H1 (cell line): ENCODE measurements at regions not wholly inside any gene's neighbourhood (a gene's known extent, or its start where the extent isn't known, plus 50 kb on each side); places are given as distances from the start of the nearest gene placed in this dataset.

Experiments used
- CTCF ChIA-PET: fragments of 300-600 bp; sonication (Branson Sonifier 250); formaldehyde crosslinking; loops from one replicate; lab custom pipeline; 2021; ENCODE audit not compliant: partially characterized antibody; lab: Charles Lee
- POLR2A ChIA-PET: fragments of 300-600 bp; sonication (Branson Sonifier 250); formaldehyde crosslinking; loops from one replicate; lab custom pipeline; 2021; ENCODE audit warnings: inconsistent platforms; ENCODE audit not compliant: partially characterized antibody; lab: Charles Lee
- DNase-seq, 2 experiments: peaks; one replicate each; pipeline versions ENCODE4 v3.0.0 to v3.0.0-alpha.2; 2010 to 2022; ENCODE audit warnings: low spot score in 2 of 2, low read depth in 1 of 2, mixed read lengths in 1 of 2
- FAIRE-seq: peaks from 2 replicates; lab custom pipeline; 2011; peaks lifted over from hg19 to GRCh38; lab: Jason Lieb, UNC
- H2AFZ ChIP-seq: 2 replicates; pipeline ENCODE4 v1.8.1; 2012; ENCODE audit warnings: low read length, inconsistent platforms
- H2AK5ac ChIP-seq: 2 replicates; pipeline ENCODE4 v1.6.1; 2013; ENCODE audit warnings: low read depth, low read length
- H2BK120ac ChIP-seq: replicated peaks from 2 replicates; pipeline ENCODE3; 2013; ENCODE audit warnings: low read depth, low read length, inconsistent platforms
- H2BK12ac ChIP-seq: 2 replicates; pipeline ENCODE4 v1.6.1; 2013; ENCODE audit warnings: low read depth, low read length
- H2BK15ac ChIP-seq: 2 replicates; pipeline ENCODE4 v1.6.1; 2013; ENCODE audit warnings: low read length
- H2BK20ac ChIP-seq: 2 replicates; pipeline ENCODE4 v1.6.1; 2013; ENCODE audit warnings: low read length
- H2BK5ac ChIP-seq: 2 replicates; pipeline ENCODE4 v1.6.1; 2013; ENCODE audit warnings: low read depth, low read length
- H3K14ac ChIP-seq: 2 replicates; pipeline ENCODE4 v1.6.1; 2013; ENCODE audit warnings: inconsistent platforms; ENCODE audit not compliant: insufficient read length
- H3K18ac ChIP-seq: 2 replicates; pipeline ENCODE4 v1.6.1; 2013; ENCODE audit warnings: low read length; ENCODE audit errors: extremely low read depth
- H3K23ac ChIP-seq: 2 replicates; pipeline ENCODE4 v1.6.1; 2013; ENCODE audit warnings: inconsistent platforms; ENCODE audit not compliant: insufficient read length
- H3K23me2 ChIP-seq: 2 replicates; pipeline ENCODE4 v1.6.1; 2013; ENCODE audit warnings: low read depth, low read length
- H3K27ac ChIP-seq: 2 replicates; pipeline ENCODE4 v1.6.1; 2011; ENCODE audit warnings: low read depth, low read length, inconsistent platforms
- H3K27me3 ChIP-seq, 4 experiments: replicated peaks in 1 of 4; 1 replicate in 1 of 4; 2 replicates in 3 of 4; pipeline versions ENCODE4 v1.6.1 to v1.8.1; 2011 to 2013; ENCODE audit warnings: low read length in 3 of 4, mild to moderate bottlenecking in 3 of 4, inconsistent platforms in 2 of 4, mixed read lengths in 2 of 4, moderate library complexity in 1 of 4; ENCODE audit not compliant: control insufficient read depth in 3 of 4, insufficient read depth in 3 of 4; ENCODE audit errors: extremely low read depth in 1 of 4
- H3K36me3 ChIP-seq, 4 experiments: 2 replicates each; pipeline versions ENCODE4 v1.6.1 to v1.8.1; 2011 to 2013; ENCODE audit warnings: mild to moderate bottlenecking in 4 of 4, low read length in 3 of 4, moderate library complexity in 2 of 4, control low read depth in 1 of 4, inconsistent platforms in 1 of 4; ENCODE audit not compliant: insufficient read depth in 4 of 4, control insufficient read depth in 2 of 4
- H3K4ac ChIP-seq: replicated peaks from 2 replicates; pipeline ENCODE3; 2013; ENCODE audit warnings: low read length, low read depth, mixed read lengths, inconsistent platforms; ENCODE audit not compliant: insufficient read length
- H3K4me1 ChIP-seq, 4 experiments: replicated peaks in 1 of 4; 1 replicate in 1 of 4; 2 replicates in 3 of 4; pipeline versions ENCODE4 v1.6.1 to v1.8.1; 2011 to 2013; ENCODE audit warnings: low read length in 3 of 4, inconsistent platforms in 2 of 4, mixed read lengths in 1 of 4; ENCODE audit not compliant: insufficient read depth in 4 of 4, control insufficient read depth in 3 of 4
- H3K4me2 ChIP-seq, 2 experiments: 2 replicates each; pipeline versions ENCODE4 v1.6.1 to v1.8.1; 2011 to 2013; ENCODE audit warnings: low read depth in 2 of 2, low read length in 2 of 2, control low read depth in 1 of 2, inconsistent platforms in 1 of 2, mild to moderate bottlenecking in 1 of 2; ENCODE audit not compliant: insufficient read depth in 1 of 2
- H3K4me3 ChIP-seq, 4 experiments: fragments of 200-600, 300-600 bp in 1 of 4; sonication (generic), shearing (Covaris generic), sonication (Bioruptor Twin) in 1 of 4; 2 replicates each; pipeline versions ENCODE4 v1.5.1 to v1.8.1; 2011 to 2016; ENCODE audit warnings: low read length in 4 of 4, low read depth in 3 of 4, control low read depth in 2 of 4, inconsistent platforms in 2 of 4, mild to moderate bottlenecking in 2 of 4, mixed read lengths in 1 of 4, moderate library complexity in 1 of 4; ENCODE audit not compliant: insufficient read depth in 2 of 4; ENCODE audit errors: extremely low read depth in 1 of 4
- H3K56ac ChIP-seq: replicated peaks from 2 replicates; pipeline ENCODE3; 2013; ENCODE audit warnings: low read depth, mild to moderate bottlenecking, mixed read lengths, low read length, inconsistent platforms; ENCODE audit not compliant: insufficient read length
- H3K79me1 ChIP-seq: 2 replicates; pipeline ENCODE4 v1.6.1; 2013; ENCODE audit warnings: low read depth, low read length, control low read depth
- H3K79me2 ChIP-seq, 2 experiments: 2 replicates each; pipeline versions ENCODE4 v1.6.1 to v1.8.1; 2012 to 2013; ENCODE audit warnings: low read length in 2 of 2, mild to moderate bottlenecking in 2 of 2, inconsistent platforms in 1 of 2; ENCODE audit not compliant: insufficient read depth in 2 of 2, control insufficient read depth in 1 of 2
- H3K9ac ChIP-seq, 4 experiments: replicated peaks in 1 of 4; 1 replicate in 1 of 4; 2 replicates in 3 of 4; pipeline versions ENCODE4 v1.6.1 to v1.8.1; 2011 to 2013; ENCODE audit warnings: low read depth in 3 of 4, low read length in 3 of 4, control low read depth in 2 of 4, mild to moderate bottlenecking in 2 of 4, moderate library complexity in 2 of 4, inconsistent platforms in 1 of 4; ENCODE audit errors: extremely low read depth in 1 of 4
- H3K9me3 ChIP-seq, 2 experiments: 2 replicates each; pipeline versions ENCODE4 v1.6.1 to v1.8.1; 2012 to 2013; ENCODE audit warnings: mild to moderate bottlenecking in 2 of 2, moderate library complexity in 2 of 2, control low read depth in 1 of 2, inconsistent platforms in 1 of 2, low read depth in 1 of 2, low read length in 1 of 2, mixed read lengths in 1 of 2; ENCODE audit not compliant: insufficient read depth in 2 of 2
- H4K20me1 ChIP-seq, 2 experiments: replicated peaks in 1 of 2; 2 replicates each; pipeline versions ENCODE3 to v1.8.1; 2011 to 2013; ENCODE audit warnings: inconsistent platforms in 2 of 2, low read length in 2 of 2, mild to moderate bottlenecking in 1 of 2; ENCODE audit not compliant: insufficient read depth in 2 of 2, control insufficient read depth in 1 of 2
- H4K5ac ChIP-seq: 2 replicates; pipeline ENCODE4 v1.6.1; 2013; ENCODE audit warnings: low read length, low read depth, mixed read lengths, inconsistent platforms; ENCODE audit not compliant: insufficient read length
- H4K8ac ChIP-seq: 2 replicates; pipeline ENCODE4 v1.8.0; 2013; ENCODE audit warnings: mild to moderate bottlenecking, moderate library complexity, low read length, inconsistent platforms; ENCODE audit not compliant: insufficient read depth; ENCODE audit errors: extremely low read depth
- H4K91ac ChIP-seq: replicated peaks from 2 replicates; pipeline ENCODE3; 2013; ENCODE audit warnings: low read length, mixed read lengths, inconsistent platforms; ENCODE audit not compliant: insufficient read length
- CBX5 ChIP-seq: fragments of 300-800, 300-1000 bp; sonication (generic); IDR thresholded peaks from 2 replicates; pipeline ENCODE4 v1.7.1; 2016; ENCODE audit warnings: antibody characterized with exemption, low read length, low read depth
- RXRA ChIP-seq: IDR thresholded peaks from 2 replicates; pipeline ENCODE4 v1.6.1; 2011; ENCODE audit warnings: low read depth, mild to moderate bottlenecking, low read length, moderate library complexity; ENCODE audit not compliant: insufficient read depth
- SP4 ChIP-seq: IDR thresholded peaks from 2 replicates; pipeline ENCODE4 v1.6.1; 2012; ENCODE audit warnings: low read length, inconsistent platforms
- TBP ChIP-seq: IDR thresholded peaks from 2 replicates; pipeline ENCODE4 v1.6.1; 2011; ENCODE audit warnings: low read depth, low read length, improper control_type of control experiment
- ZNF274 ChIP-seq: IDR thresholded peaks from 2 replicates; pipeline ENCODE4 v1.7.0; 2012; ENCODE audit warnings: low read length, borderline replicate concordance; ENCODE audit errors: extremely low read depth
- WGBS, 2 experiments: shearing (Covaris generic) in 1 of 2; methylation state at CpG; one replicate each; pipeline versions ENCODE4 v1.1.6 to v1.1.7; 2013 to 2015; ENCODE audit warnings: low lambda C conversion rate in 2 of 2, mixed read lengths in 2 of 2, inconsistent platforms in 1 of 2, low coverage in 1 of 2, missing lambda C conversion rate in 1 of 2; ENCODE audit not compliant: insufficient replicate concordance in 2 of 2, insufficient coverage in 1 of 2, insufficient read length in 1 of 2; ENCODE audit errors: extremely low coverage in 1 of 2, missing lambda C conversion rate in 1 of 2; 5-methylcytosine and 5-hydroxymethylcytosine counted together
- TF ChIP-seq, protein P1 (sequence below): IDR thresholded peaks from 2 replicates; pipeline ENCODE4 v1.6.1; 2012; ENCODE audit warnings: low read length, inconsistent platforms

DNA sequence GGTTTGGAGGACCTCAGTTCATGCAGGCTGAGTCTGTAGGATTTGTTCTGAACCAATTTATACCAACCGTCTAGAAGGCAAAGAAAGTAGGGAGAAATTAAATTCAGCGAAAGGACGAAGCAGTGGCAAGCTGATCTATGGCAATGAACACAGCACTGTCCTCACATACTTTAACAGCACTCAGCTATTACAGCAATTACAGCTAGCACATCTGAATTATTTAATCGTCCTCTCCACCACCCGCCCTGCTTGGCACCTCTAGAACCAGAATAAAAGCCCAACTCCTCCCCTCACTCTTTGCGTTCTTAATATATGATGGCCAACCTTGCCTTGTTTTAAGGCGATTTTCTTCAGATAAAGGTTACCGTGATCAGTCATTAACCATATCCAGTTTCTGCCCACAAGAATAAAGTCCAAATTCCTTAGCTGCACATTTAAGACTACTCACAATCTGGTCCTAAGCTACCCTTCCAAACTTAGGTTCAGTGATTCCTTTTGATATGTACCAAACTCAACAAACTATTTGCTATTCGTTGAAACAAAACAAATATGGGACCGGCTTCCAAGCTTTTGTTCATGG, 169.4 kb upstream of the ESRRG start:
- no peaks in the 10 kb centered on the region for H3K36me3 ChIP-seq
- no peak overlapping the region for H2AK5ac ChIP-seq
- H3K14ac ChIP-seq, result no peak overlapping the region
- H2AFZ ChIP-seq, result peak overlapping the region; percentile 24; the same call in 1 of the 2 replicates
- ChIA-PET CTCF (interaction anchor here (1.3 to 1.7 kb wide), 2 partner anchors 12 to 33 kb away, joined by 3 to 5 read pairs; no protein-coding TSS in a partner anchor), POLR2A (no interaction called here)
- no peak for FAIRE-seq
- DNase-seq, result no peak
- H3K9me3 ChIP-seq, result no peaks in the 10 kb centered on the region
- no peak overlapping the region for H3K23ac ChIP-seq
- no peak overlapping the region for H2BK15ac ChIP-seq
- H2BK120ac ChIP-seq, result no peak overlapping the region
- no peak overlapping the region for H3K18ac ChIP-seq
- H4K8ac ChIP-seq, result no peak overlapping the region
- no peak overlapping the region for H3K56ac ChIP-seq
- H3K4me1 ChIP-seq, result peaks cover 0 to 9% (median 7%) of the 10 kb centered on the region in 4 experiments; a peak in 3 of 7 replicates
- H2BK20ac ChIP-seq, result no peak overlapping the region
- no peaks in the 10 kb centered on the region for H3K79me2 ChIP-seq
- no peak overlapping the region for H3K4me3 ChIP-seq
- H4K91ac ChIP-seq, result no peak overlapping the region
- WGBS, 2 experiments, result 92% methylated on average over 10 of the region's 10 CpGs; no CpG with 5 or more reads in 1 of the 2 experiments
- H3K9ac ChIP-seq, result no peak overlapping the region
- no peak overlapping the region for H4K5ac ChIP-seq
- TF ChIP-seq, protein P1, sequence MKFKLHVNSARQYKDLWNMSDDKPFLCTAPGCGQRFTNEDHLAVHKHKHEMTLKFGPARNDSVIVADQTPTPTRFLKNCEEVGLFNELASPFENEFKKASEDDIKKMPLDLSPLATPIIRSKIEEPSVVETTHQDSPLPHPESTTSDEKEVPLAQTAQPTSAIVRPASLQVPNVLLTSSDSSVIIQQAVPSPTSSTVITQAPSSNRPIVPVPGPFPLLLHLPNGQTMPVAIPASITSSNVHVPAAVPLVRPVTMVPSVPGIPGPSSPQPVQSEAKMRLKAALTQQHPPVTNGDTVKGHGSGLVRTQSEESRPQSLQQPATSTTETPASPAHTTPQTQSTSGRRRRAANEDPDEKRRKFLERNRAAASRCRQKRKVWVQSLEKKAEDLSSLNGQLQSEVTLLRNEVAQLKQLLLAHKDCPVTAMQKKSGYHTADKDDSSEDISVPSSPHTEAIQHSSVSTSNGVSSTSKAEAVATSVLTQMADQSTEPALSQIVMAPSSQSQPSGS, result no peak
- TF ChIP-seq ZNF274 (no peak), RXRA (no peak), SP4 (no peak), TBP (no peak), CBX5 (no peak)
- H2BK5ac ChIP-seq, result no peak overlapping the region
- no peak overlapping the region for H3K4ac ChIP-seq
- no peak overlapping the region for H2BK12ac ChIP-seq
- no peaks in the 10 kb centered on the region for H3K79me1 ChIP-seq
- no peak overlapping the region for H3K27ac ChIP-seq
- no peaks in the 10 kb centered on the region for H3K27me3 ChIP-seq
- no peaks in the 10 kb centered on the region for H4K20me1 ChIP-seq
- no peaks in the 10 kb centered on the region for H3K23me2 ChIP-seq
- H3K4me2 ChIP-seq, result no peak overlapping the region
